GM21447 (cell line): ENCODE measurements at regions not wholly inside any gene's neighbourhood (a gene's known extent, or its start where the extent isn't known, plus 50 kb on each side); places are given as distances from the start of the nearest gene placed in this dataset.
"Not testable (repeated sequence)": the region's sequence is repeated elsewhere in the genome, so short reads cannot be mapped to it uniquely, and the experiment has no call there.

ENCODE experiments used
- ATAC-seq: cut with Tn5 transposase; IDR thresholded peaks from one replicate; pipeline ENCODE4 v1.9.1; 2021; ENCODE audit not compliant: unreplicated experiment

GRCh38 chr19:30959011-30959410, 390.2 kb downstream of the TSHZ3 start:
- ATAC-seq, result no peak

DNA sequence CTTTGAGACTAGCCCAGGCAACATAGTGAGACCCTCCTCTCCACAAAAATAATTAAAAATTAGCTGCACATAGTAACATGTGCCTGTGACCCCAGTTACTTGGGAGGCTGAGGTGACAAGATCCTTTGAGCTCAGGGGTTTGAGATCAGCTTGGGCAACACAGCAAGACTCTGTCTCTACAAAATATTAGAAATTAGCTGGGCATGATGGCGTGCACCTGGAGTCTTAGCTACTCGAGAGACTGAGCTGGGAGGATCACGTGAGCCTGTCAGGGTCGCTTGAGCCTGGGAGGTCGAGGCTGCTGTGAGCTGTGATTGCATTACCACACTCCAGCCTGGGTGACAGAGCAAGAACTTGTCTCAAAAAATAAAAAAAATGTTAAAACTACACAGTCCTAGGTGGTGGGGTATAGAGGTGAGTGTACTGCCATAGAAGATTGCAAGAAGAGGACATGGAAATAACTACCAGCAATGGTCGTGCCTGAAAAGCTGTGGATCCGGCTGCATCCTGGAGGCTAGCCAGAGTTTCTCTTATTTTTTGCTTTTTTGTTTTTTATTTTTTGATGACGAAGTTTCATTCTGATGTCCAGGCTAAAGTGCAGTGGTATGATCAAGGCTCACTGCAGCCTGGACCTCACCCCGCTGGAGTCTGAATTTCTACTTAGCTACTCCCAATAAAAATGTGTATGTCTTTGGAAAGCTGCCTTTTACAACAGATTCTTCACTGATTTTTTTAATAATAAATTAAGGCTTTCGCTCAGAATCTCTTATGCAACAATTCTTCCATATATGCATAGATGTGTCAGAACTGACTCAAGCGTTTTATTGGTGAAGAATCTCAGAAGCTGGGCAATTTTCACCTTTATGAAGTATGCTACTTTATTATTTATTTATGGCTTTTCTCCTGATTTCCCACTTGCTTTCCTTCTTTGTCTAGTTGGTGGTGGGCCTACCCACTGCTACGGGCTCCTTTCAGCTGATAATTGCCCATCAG, 393.8 kb downstream of the TSHZ3 start:
- no peak for ATAC-seq

DNA sequence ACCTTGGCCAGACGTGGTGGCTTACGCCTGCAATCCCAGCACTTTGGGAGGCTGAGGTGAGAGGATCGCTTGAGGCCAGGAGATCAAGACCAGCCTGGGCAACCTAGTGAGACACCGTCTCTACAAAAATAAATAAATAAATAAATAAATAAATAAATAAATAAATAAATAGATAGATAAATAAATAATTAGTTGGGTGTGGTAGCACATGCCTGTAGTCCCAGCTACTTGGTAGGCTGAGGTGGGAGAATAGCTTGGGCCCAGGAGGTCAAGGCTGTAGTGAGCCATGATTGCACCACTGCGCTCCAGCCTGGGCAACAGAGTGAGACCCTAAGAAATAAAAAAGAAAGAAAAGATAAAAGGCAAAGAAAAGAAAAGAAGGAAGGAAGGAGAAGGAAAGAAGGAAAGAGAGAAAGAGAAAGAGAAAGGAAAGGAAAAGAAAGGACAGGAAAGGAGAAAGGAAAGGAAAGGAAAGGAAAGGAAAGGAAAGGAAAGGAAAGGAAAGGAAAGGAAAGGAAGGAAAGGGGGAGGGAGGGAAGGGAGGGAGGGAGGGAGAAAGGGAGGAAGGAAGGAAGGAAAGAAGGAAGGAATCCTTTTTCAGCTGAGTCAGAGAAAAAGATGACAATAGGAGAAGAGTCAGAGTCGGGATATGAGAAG, 404.8 kb downstream of the TSHZ3 start:
- ATAC-seq, result not testable (repeated sequence)

GRCh38 chr19:30943101-30943843, 406.0 kb downstream of the TSHZ3 start:
- no peak for ATAC-seq

DNA sequence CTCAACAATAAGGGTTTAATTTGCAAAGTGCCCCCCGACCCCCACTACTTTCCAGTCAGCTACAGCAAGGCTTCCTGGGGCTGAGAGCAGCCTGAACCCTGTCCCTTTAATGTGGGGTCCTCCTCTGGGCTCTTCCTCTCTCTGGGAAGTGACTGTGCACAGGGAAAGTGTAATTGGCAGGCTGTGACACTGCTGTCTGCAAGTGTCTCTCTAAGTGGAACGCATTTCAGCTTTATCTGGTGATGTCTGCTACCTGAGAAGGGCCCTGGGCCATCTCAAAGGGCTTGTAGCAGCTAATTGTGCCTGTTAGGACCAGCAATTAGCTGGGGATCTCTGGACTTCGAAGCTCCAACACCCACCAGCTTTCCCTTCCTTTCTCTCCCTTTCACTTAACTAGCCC, 406.6 kb downstream of the TSHZ3 start:
- no peak for ATAC-seq

DNA sequence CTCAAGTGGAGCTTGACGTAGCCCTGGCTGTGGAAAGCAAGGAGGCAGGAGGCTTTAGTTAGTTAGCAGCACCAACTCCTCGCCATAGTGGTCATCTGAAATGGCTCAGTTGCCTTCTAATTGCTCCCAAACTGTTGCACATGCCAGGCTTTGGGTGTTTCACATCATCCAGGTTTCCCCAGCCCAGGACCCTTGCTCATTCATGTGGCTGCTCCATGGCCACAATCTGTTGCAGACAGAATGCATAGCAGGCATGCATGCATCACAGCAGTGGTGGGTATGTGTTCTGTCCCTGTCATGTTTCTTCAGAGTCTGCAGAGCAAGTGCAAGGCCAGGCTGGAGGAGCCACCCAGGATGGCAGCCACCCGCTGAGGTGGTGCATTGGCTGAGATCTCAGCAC, 407.6 kb downstream of the TSHZ3 start:
- no peak for ATAC-seq

DNA sequence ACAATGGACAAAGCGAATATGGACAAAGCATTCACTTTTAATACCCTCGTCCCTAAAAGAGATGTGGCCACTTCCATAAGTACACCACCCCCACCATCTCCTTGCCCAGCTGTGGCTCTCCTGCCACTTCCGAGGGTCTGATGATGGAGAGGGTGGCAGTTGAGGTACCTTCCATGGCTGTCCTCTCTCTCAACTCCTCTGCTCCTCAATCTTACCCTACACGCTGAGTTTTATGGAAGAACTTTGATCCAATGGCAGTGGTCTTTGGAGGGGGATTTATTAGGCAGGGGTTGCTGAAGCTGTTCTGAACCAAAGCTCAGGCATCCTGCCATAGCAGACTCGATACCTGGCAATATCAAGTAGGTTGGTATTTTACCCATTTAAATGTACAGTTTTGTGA, 413.0 kb downstream of the TSHZ3 start:
- ATAC-seq, result no peak

GRCh38 chr19:30935146-30935545, 414.1 kb downstream of the TSHZ3 start:
- ATAC-seq, result no peak

- ATAC-seq, result not testable (repeated sequence)
These were observed 415.8 kb downstream of the TSHZ3 start for GRCh38 chr19:30933454-30933853.

GRCh38 chr19:30932854-30933253, 416.4 kb downstream of the TSHZ3 start:
- no peak for ATAC-seq

- ATAC-seq, result no peak
These were observed 418.1 kb downstream of the TSHZ3 start for GRCh38 chr19:30930941-30931706.

GRCh38 chr19:30927705-30928104, 421.5 kb downstream of the TSHZ3 start:
- ATAC-seq, result no peak

DNA sequence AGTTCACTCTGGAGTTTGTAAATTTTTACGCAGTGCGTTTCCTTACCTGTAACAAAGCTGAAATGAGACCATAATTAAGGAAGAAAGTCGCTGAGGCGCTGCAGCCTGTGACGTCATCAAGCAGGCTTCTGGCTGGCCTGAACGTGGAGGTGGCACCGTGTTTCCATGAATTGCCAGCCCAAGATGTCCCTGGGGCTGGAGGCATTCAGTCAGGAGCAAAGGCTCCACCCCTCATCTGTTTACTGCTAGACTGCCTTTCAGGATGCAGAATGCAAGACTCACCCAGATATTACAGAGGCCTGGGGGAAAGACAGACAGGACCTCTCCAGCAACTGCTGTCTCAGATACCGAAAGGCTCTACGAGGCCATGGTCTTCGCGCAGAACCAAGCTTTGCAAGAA, 424.6 kb downstream of the TSHZ3 start:
- ATAC-seq, result no peak

GRCh38 chr19:30924069-30924636, 425.1 kb downstream of the TSHZ3 start:
- ATAC-seq, result no peak

DNA sequence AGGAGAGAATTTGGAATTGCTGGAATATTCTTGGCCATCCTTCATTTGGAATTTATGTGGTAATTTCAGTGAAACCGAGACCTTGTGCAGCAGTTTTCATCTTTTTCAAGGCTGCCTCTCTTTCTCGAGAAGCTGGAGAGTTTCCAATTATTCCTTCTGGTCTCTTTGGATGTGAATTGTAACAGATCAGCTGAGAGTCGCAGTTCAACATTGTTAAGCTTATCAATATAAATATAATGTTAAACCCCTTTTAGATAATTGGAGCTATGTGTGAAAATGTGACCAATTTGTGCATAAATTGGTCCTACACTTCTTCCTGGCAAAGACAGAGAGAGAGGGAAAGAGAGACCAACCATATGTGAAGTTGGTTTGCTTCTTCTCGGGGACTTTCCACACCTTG, 425.6 kb downstream of the TSHZ3 start:
- no peak for ATAC-seq

DNA sequence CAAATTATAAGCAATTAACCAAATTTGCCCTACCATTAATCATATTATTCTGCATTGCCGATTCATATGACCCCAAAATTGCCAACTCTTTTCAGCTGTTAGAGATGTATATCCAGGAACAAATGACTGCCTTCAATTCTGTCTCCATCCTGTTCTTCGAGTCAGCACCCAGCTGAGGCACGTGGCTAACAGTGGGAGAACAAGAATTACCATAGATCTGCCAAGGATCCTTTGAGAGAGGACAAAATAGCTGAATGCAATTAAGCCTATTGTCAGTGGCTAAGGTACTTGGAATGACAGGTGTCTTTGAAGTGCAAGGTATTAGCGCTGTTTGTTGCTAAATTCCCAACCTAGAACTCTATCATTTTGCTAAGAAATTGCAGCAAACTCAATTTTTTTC, 426.1 kb downstream of the TSHZ3 start:
- no peak for ATAC-seq

DNA sequence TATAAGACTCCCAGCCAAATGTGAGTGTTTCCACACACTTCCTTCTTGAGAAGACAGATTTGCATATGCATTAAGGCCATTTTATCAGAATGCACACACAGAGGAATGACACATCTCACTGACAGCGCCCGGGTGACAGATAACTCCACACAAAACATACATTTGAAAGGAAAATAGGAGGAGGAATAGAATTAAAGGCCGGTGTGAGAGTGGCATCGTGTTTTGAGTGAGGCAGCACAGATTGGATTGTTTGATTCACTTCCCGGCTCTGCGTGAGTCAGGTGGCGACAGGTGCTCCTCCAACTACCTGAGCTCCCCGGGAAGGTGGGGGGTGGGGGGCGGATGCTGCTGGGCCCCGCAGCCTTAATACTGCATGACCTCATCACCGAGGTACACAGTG, 429.0 kb downstream of the TSHZ3 start:
- ATAC-seq, result no peak

- ATAC-seq, result no peak
These were observed 429.5 kb downstream of the TSHZ3 start for GRCh38 chr19:30919737-30920136.

DNA sequence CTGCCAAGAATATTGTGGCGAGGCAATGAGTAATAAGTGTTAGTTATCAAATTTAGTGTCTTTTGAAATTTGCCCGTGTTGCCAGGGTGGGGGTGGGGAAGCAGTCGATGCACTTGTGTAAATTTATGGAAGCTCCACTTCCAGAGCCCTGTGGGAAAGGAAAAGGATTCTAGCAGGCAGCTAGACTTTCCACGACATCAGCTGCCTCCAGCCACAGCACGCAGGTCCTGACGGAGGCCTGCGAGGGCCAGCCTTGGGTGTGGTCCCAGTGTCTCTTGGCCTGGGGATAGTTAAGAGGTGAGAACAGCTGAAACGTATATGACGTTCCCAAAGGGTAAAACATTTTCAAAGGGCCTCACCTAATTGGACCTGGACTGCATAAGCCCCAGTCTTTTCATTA, 433.0 kb downstream of the TSHZ3 start:
- ATAC-seq, result no peak

DNA sequence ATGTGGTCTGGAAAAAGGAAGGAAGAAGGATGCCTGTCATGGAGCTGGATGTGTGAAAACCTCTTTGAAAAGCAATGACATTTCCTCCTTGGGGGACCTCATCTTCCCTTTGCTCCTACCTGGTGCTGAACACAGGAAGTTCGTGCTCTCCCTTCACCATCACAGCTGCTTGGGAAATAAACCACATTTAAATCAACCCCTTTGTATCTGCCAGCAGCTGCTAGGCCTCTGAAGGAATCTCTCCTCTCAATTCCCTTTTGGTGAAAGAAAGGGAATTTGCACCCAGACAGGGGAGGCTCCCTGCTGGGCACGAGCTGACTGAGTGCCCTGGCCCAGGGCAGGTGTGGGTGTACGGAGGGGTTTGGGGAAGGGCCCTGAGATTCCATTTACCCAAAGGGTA, 437.7 kb downstream of the TSHZ3 start:
- ATAC-seq, result no peak
